ENCODE measurements at regions not wholly inside any gene's neighbourhood (a gene's known extent, or its start where the extent isn't known, plus 50 kb on each side); places are given as distances from the start of the nearest gene placed in this dataset.

DNA sequence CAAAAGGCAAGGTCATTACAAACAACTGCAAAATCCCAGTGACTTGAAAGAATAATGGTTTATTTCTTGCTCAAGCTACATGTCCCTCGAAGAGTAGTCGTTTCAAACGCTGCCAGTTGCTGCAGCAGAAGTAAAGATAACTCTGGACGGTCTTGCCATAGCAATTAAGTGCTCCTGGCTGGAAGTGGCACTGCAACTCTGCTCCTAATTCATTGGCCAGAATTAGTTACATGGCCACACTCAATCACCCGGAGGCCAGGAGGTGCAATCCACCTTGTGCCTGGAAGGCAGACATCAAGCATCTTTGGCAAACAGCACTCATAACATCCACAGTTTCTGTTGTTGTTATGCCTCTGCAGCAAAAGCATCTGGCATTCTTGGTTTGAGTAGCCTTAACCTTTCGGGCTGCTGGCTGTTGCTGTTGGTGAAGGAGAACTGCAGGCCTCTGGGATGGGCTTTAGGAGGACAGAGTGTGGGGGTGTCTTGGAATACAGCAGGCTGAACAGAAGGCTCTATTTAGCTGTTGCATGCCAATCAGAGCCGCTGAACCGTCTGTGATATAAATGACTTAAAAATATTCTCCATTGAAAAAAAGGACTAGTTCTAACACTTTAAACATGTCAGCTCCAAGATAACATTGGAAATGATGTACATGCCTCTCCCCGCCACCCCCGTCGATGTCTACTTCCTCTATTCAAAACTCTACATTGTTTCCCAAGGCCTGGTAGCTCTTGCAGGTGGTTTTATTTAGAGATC lies 123.5 kb upstream of the DYRK2 start:
- TF ChIP-seq POLR2A (IDR thresholded peaks at IDR 0.05): no peak
- TF ChIP-seq, protein P1, sequence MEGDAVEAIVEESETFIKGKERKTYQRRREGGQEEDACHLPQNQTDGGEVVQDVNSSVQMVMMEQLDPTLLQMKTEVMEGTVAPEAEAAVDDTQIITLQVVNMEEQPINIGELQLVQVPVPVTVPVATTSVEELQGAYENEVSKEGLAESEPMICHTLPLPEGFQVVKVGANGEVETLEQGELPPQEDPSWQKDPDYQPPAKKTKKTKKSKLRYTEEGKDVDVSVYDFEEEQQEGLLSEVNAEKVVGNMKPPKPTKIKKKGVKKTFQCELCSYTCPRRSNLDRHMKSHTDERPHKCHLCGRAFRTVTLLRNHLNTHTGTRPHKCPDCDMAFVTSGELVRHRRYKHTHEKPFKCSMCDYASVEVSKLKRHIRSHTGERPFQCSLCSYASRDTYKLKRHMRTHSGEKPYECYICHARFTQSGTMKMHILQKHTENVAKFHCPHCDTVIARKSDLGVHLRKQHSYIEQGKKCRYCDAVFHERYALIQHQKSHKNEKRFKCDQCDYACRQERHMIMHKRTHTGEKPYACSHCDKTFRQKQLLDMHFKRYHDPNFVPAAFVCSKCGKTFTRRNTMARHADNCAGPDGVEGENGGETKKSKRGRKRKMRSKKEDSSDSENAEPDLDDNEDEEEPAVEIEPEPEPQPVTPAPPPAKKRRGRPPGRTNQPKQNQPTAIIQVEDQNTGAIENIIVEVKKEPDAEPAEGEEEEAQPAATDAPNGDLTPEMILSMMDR (IDR thresholded peaks at IDR 0.05): no peak
- no peak for TF ChIP-seq EP300 (IDR thresholded peaks at IDR 0.05; ENCODE audit: low read depth)
- TF ChIP-seq POLR2AphosphoS5 (IDR thresholded peaks at IDR 0.05): no peak

All from transverse colon (tissue), 4 donors.